GM21529 (cell line): ENCODE measurements at regions not wholly inside any gene's neighbourhood (a gene's known extent, or its start where the extent isn't known, plus 50 kb on each side); places are given as distances from the start of the nearest gene placed in this dataset.
"Not testable (repeated sequence)": the region's sequence is repeated elsewhere in the genome, so short reads cannot be mapped to it uniquely, and the experiment has no call there.

ENCODE experiments used
- ATAC-seq: cut with Tn5 transposase; IDR thresholded peaks from one replicate; pipeline ENCODE4 v1.9.1; 2021; ENCODE audit not compliant: unreplicated experiment

- ATAC-seq = no peak
Observed at GRCh38 chr3:153023896-153024295, 138.1 kb upstream of the RAP2B start.

GRCh38 chr3:153026026-153026425 lies 136.0 kb upstream of the RAP2B start:
- ATAC-seq = peak; percentile 54

GRCh38 chr3:153028381-153028780 lies 133.6 kb upstream of the RAP2B start:
- no peak for ATAC-seq

GRCh38 chr3:153029350-153029749 lies 132.7 kb upstream of the RAP2B start:
- no peak for ATAC-seq

GRCh38 chr3:153032891-153033290 lies 129.1 kb upstream of the RAP2B start:
- ATAC-seq = no peak

- no peak for ATAC-seq
Observed at GRCh38 chr3:153036846-153037245, 125.2 kb upstream of the RAP2B start.

- ATAC-seq = no peak
Observed at GRCh38 chr3:153038367-153038766, 123.7 kb upstream of the RAP2B start.

GRCh38 chr3:153038779-153039178 lies 123.2 kb upstream of the RAP2B start:
- no peak for ATAC-seq

- ATAC-seq = no peak
Observed at GRCh38 chr3:153041181-153041580, 120.8 kb upstream of the RAP2B start.

- ATAC-seq = no peak
Observed at GRCh38 chr3:153042088-153042487, 119.9 kb upstream of the RAP2B start.

GRCh38 chr3:153043729-153044328 lies 118.2 kb upstream of the RAP2B start:
- ATAC-seq = no peak

- ATAC-seq = no peak
Observed at GRCh38 chr3:153045150-153045549, 116.9 kb upstream of the RAP2B start.

GRCh38 chr3:153050978-153051377 lies 111.0 kb upstream of the RAP2B start:
- no peak for ATAC-seq

- no peak for ATAC-seq
Observed at GRCh38 chr3:153051427-153052095, 110.5 kb upstream of the RAP2B start.

GRCh38 chr3:153052096-153052460 lies 109.9 kb upstream of the RAP2B start:
- ATAC-seq = no peak

GRCh38 chr3:153055217-153055616 lies 106.8 kb upstream of the RAP2B start:
- ATAC-seq = no peak

- ATAC-seq = no peak
Observed at GRCh38 chr3:153055779-153056178, 106.2 kb upstream of the RAP2B start.

GRCh38 chr3:153058031-153058688 lies 103.9 kb upstream of the RAP2B start:
- ATAC-seq = not testable (repeated sequence)

GRCh38 chr3:153060346-153060745 lies 101.7 kb upstream of the RAP2B start:
- no peak for ATAC-seq

GRCh38 chr3:153061938-153062528 lies 100.0 kb upstream of the RAP2B start:
- ATAC-seq = no peak

GRCh38 chr3:153063337-153063736 lies 98.7 kb upstream of the RAP2B start:
- no peak for ATAC-seq

- ATAC-seq = no peak
Observed at GRCh38 chr3:153066983-153067382, 95.0 kb upstream of the RAP2B start.
